HAP-1 (cell line): ENCODE measurements at regions not wholly inside any gene's neighbourhood (a gene's known extent, or its start where the extent isn't known, plus 50 kb on each side); places are given as distances from the start of the nearest gene placed in this dataset.

ENCODE experiments used
- DNase-seq, 2 experiments: peaks; one replicate each; pipeline ENCODE4 v3.0.0-alpha.2; 2016 to 2020; ENCODE audit warnings: low spot score in 2 of 2
- H3K27me3 ChIP-seq: fragments of 250-450 bp; sonication (Bioruptor Pico); 2 replicates; pipeline ENCODE4 v1.5.1; 2020; ENCODE audit warnings: low read depth, mild to moderate bottlenecking, moderate library complexity
- H3K36me3 ChIP-seq: fragments of 250-450 bp; sonication (Bioruptor Pico); replicated peaks from 2 replicates; pipeline ENCODE4 v1.5.1; 2020; ENCODE audit warnings: mild to moderate bottlenecking
- H3K4me1 ChIP-seq: fragments of 250-450 bp; sonication (Bioruptor Pico); 2 replicates; pipeline ENCODE4 v1.5.1; 2020; ENCODE audit warnings: mild to moderate bottlenecking
- H3K4me3 ChIP-seq: fragments of 250-450 bp; sonication (Bioruptor Pico); 2 replicates; pipeline ENCODE4 v1.5.1; 2020; ENCODE audit warnings: mild to moderate bottlenecking, moderate library complexity
- H3K9me3 ChIP-seq: fragments of 250-450 bp; sonication (Bioruptor Pico); 2 replicates; pipeline ENCODE4 v1.5.1; 2020; ENCODE audit warnings: mild to moderate bottlenecking, moderate library complexity
- in situ Hi-C: fragments of 300-500 bp; cut with MboI; formaldehyde crosslinking; loops from 3 replicates; pipeline ENCODE4 v1.14.3; 2020; ENCODE audit warnings: low sequenced_read_pairs, inconsistent platforms, mixed read lengths

DNA sequence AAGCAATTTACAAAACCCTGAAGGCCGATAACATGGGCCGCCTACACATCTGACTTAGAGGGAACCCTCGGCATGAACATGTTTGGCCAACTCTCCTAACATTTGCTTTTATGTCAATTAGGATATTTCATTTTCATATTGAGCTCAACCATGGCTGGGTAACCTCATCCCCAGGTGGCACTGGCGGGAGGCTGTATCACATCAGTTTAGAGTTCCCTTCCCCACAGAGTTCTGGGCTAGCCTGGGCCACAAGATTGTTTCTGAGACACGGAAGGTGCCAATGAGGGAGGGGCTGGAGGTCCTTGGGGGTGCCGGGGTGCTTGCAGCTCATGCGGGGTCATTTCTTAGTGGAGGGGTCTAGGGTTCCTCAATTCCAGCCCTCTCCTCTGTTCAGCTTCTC lies 386.5 kb upstream of the MKI67 start:
- Histone ChIP-seq H3K27me3 (no peaks in the 10 kb centered on the region), H3K4me1 (no peaks in the 10 kb centered on the region), H3K36me3 (no peaks in the 10 kb centered on the region), H3K4me3 (no peak overlapping the region), H3K9me3 (no peaks in the 10 kb centered on the region)
- DNase-seq = no peak
- in situ Hi-C loops = no loop called here

DNA sequence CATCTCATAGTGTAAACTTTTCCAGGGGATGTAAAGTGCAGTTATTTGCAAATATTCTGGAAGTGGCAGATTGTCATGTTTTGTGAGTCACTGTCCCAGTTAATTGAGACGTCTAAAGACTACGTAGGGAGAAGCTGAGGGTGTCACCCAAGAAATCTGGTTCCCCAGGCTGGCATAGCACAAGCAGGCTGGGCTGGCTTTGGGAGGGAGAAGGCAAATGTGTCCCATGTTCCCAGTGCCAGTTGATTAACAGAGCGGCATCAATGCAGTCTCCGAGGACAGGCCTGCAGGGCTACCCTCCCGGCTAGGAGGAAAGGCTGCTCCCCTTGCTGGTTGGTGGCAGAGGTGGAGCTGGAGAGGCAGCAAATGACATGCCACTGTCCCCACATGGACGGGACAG lies 388.3 kb upstream of the MKI67 start:
- Histone ChIP-seq H3K9me3 (no peaks in the 10 kb centered on the region), H3K4me1 (no peaks in the 10 kb centered on the region), H3K4me3 (no peak overlapping the region), H3K27me3 (no peaks in the 10 kb centered on the region), H3K36me3 (no peaks in the 10 kb centered on the region)
- in situ Hi-C loops = no loop called here
- DNase-seq = no peak

DNA sequence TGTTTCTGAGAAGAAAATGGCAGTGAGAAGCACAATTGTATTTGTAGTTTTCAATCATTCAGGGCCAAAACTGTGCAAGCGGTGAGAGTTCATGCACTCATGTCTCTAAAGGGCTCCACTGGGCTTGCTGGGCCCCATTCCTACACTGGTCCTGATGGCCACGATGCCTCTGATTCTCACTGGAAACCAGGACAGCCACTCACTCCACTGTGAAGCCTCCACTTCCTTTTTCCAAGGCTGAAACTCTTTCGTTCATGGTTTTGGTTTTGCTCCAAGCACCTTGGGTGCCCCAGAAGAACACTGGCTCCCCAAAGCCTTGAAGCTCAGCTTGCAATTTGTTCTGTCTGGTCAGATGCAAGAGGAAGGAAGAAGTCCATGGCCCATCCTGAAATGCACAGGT lies 390.0 kb upstream of the MKI67 start:
- Histone ChIP-seq H3K36me3 (no peaks in the 10 kb centered on the region), H3K27me3 (no peaks in the 10 kb centered on the region), H3K9me3 (no peaks in the 10 kb centered on the region), H3K4me3 (no peak overlapping the region), H3K4me1 (no peaks in the 10 kb centered on the region)
- DNase-seq = no peak
- in situ Hi-C loops = no loop called here

DNA sequence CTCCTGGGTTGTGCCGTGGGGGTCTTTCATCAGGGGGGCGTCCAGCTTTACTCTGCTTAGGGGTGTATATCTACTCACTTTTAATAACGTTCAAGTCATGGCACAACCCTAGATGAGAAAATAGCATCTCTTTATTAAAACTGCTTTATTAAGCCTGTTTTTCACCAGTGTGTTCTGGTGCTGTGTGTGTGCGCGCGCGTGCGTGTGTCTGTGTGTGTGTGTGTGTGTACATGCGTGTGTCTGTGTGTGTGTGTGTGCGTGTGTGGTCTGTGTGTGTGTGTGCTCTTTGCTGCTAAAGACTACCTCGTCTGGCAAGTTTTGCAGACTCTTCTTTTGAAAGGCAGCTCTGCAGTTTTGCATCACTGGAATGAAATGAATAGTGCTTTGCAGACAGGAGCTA lies 390.9 kb upstream of the MKI67 start:
- Histone ChIP-seq H3K4me3 (no peak overlapping the region), H3K27me3 (no peaks in the 10 kb centered on the region), H3K36me3 (no peaks in the 10 kb centered on the region), H3K4me1 (no peaks in the 10 kb centered on the region), H3K9me3 (no peaks in the 10 kb centered on the region)
- no peak for DNase-seq
- in situ Hi-C loops = no loop called here

DNA sequence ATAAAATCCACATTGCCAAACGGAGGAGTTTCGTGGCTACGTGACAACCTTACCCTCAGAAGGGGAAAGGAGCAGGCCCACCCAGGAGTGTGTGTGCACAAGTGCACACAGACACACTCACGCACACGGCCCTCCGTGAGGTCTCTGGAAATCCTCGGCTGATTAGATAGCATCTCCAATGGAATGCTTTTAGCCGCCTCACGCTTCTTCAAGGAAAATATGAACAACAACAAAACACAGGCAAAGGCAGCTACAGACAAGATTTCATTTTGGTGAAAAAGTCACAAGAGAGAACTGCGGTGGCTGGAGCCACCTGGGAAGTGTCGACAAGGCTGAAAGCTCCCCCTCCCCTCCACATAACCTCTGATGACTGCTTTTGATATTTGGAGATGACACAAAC lies 391.8 kb upstream of the MKI67 start:
- Histone ChIP-seq H3K36me3 (no peaks in the 10 kb centered on the region), H3K4me1 (no peaks in the 10 kb centered on the region), H3K9me3 (no peaks in the 10 kb centered on the region), H3K27me3 (no peaks in the 10 kb centered on the region), H3K4me3 (no peak overlapping the region)
- no peak for DNase-seq
- in situ Hi-C loops = no loop called here

DNA sequence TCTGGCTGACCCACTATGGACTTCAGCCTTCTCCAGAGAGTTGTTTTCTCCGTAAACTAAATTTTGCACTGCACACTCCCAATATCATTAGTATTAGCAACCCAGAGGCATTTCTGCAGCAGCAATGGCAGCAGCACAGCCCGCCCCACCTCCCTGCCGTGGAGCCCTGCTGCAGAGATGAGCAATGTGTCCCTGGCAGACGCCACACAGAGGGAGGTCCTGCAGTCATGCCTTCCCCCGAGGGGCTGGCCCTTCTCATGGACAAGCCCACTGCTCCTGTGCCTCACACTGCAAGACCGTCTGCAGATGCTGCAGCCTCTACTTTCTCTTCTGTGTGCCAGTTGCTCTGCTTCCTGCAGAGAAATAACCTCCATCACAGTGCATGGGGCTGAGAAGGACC lies 393.4 kb upstream of the MKI67 start:
- H3K4me1 ChIP-seq = no peaks in the 10 kb centered on the region
- in situ Hi-C loops = no loop called here
- H3K27me3 ChIP-seq = no peaks in the 10 kb centered on the region
- no peaks in the 10 kb centered on the region for H3K9me3 ChIP-seq
- no peak for DNase-seq
- no peaks in the 10 kb centered on the region for H3K36me3 ChIP-seq
- H3K4me3 ChIP-seq = no peak overlapping the region

DNA sequence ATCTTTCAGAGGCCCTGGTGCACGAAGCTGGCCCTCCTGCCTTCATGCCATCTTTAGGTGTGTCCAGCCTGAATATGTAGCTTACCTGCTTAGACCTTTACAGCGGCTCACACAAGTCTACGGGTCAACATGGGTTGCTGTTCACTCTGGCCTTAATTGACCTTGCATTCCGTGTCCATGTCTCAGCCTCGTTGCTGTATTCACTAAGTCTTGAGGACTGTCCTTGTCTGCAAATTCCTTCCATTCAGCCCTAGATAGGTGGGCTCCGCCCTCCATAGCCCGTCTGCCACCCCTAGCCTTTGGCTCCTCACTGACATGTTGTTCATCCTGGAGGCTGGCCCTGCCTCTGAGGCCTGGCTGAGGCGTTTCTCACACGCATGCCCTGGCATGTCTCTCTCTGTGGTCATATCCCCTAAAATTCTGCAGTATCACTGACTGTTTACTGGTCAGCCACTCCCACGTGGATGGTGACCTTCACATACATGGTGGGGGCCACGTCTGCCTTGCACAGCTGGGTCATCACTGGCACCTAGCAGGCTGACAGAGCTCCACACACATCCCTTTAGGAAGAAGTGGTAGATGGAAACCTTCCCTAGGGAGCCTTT lies 394.1 kb upstream of the MKI67 start:
- Histone ChIP-seq H3K4me1 (no peaks in the 10 kb centered on the region), H3K9me3 (no peaks in the 10 kb centered on the region), H3K36me3 (no peaks in the 10 kb centered on the region), H3K4me3 (no peak overlapping the region), H3K27me3 (no peaks in the 10 kb centered on the region)
- in situ Hi-C loops = no loop called here
- DNase-seq = no peak

DNA sequence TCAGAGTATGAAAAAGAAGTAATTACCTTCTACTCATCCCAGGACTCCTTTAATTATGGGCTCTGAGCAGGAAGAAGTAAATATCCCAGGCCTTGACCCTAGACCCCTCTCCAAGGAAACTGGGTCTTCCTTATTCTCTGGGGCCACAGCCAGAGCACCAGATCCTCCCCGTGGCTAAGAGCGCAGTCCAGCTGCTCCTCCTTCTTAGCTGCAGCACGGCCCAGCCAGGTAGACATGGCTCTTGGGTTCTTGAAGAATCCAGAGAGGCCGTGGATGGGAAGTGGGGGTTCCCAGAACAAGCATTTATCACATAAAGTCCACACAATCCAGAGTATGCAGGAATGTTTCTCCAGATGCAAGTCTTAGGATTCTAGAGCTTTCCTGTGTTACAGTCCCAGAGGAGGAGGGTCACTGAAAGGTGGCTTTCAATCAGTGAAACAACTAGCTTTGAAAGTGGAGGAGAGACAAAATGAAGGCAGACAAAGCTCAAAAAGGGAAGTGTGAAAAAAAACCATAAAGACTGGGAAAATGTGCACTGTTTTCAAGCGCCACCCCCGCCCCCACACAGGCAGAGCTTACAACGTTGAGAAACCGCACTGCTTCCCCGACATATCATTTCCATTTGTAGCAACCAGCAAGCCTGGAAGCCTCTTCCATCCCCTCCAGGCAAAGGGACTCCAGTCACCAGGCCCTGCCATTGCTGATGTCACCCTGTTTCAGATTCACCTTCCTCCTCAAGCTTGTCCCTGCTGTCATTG lies 396.5 kb upstream of the MKI67 start:
- H3K27me3 ChIP-seq = no peaks in the 10 kb centered on the region

DNA sequence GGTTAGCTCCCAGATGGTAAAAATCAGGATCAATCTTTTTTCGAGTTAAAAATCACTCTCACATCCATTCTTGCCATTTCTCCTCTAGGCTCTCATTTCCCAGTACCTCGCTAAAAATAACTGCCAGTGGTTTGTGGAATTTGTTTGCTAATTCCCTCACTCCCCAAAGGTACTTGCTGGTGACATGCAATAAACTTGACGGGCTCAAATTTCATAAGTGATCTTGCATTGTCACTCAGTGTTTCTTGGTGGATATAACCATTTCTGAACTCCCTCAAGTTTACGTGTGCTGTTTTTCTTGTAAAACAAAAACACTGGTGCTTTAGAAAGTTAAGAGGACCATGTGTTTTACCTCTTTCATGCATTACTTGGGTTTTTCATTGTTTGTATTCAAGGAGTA lies 399.2 kb upstream of the MKI67 start:
- H3K27me3 ChIP-seq = no peaks in the 10 kb centered on the region

More for the DNA sequence above, 396.5 kb upstream of the MKI67 start:
- in situ Hi-C loops = no loop called here
- no peak overlapping the region for H3K4me3 ChIP-seq
- H3K9me3 ChIP-seq = no peaks in the 10 kb centered on the region
- no peak for DNase-seq
- H3K4me1 ChIP-seq = no peaks in the 10 kb centered on the region
- H3K36me3 ChIP-seq = no peaks in the 10 kb centered on the region

DNA sequence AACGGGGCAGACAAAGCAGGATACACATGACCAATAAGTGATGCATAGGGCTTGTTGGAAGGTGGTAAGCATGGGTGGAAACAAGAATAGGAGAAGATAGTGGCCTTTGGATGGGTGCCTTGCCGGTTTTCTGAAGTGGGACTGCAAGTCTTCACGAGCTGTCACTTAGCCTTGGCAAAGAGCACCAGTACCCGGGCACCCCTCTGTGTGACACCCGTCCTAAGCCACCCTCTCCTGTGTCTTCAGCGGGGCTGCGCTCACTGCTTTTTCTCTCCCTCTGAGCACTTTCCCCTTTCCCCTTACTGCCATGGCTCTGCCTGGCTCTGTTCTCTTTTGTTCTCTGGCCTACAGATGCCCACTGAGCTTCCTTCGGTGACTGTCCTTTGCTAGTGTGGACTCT lies 399.7 kb upstream of the MKI67 start:
- DNase-seq = no peak
- in situ Hi-C loops = no loop called here
- no peaks in the 10 kb centered on the region for H3K9me3 ChIP-seq

More for the DNA sequence above, 399.2 kb upstream of the MKI67 start:
- in situ Hi-C loops = no loop called here
- DNase-seq = no peak
- Histone ChIP-seq H3K4me1 (no peaks in the 10 kb centered on the region), H3K4me3 (no peak overlapping the region), H3K9me3 (no peaks in the 10 kb centered on the region), H3K36me3 (no peaks in the 10 kb centered on the region)

DNA sequence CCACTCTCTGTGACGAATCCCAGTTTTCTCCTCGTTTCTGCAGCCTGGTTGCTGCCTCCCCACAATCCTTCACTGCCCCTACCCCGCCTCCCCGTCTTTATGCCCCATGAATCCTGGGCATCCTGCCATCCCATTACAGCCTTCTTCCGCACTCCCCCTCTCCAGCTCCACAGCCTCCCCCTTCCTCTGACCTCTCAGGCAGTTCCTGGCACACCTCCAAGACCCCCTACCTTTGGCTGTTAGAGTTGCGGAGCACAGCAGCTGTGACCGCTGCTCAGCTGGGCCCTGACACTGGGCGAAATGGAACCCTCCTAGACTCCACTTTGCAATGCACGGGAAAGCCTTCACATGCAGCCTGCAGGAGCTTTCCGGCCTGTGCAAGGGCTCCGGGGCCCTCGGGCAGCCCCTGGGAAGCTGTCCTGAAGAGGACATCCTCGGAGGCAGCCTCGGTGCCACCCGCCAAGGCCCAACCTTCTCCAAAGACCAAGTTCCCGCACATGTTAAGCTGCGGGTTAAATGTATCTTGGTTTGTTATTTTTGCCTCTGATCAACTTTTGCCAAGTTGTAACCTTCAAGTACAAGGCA lies 400.7 kb upstream of the MKI67 start:
- Histone ChIP-seq H3K36me3 (no peaks in the 10 kb centered on the region), H3K4me3 (no peak overlapping the region), H3K27me3 (no peaks in the 10 kb centered on the region), H3K9me3 (no peaks in the 10 kb centered on the region), H3K4me1 (no peaks in the 10 kb centered on the region)
- no peak for DNase-seq
- in situ Hi-C loops = no loop called here

More for the DNA sequence above, 399.7 kb upstream of the MKI67 start:
- Histone ChIP-seq H3K27me3 (no peaks in the 10 kb centered on the region), H3K36me3 (no peaks in the 10 kb centered on the region), H3K4me1 (no peaks in the 10 kb centered on the region), H3K4me3 (no peak overlapping the region)

DNA sequence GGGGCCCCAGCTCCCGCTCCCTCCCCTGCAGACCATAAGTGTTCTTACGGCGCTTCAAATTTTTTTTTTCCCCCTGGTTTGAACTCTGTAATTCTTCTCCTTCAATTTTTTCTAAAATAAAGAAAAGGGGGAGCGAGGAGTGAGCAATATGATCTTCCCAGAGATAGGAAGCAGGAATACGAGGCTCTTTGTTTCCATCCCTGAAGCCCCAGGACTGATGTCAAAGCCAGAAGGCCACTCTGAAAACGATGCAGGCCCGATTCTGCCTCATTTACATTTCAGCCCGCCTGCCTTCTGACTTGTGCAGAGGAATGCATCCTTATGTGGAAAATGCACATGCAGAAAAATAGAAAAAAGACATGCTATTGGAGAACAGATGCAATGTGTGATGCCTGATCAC lies 401.5 kb upstream of the MKI67 start:
- Histone ChIP-seq H3K9me3 (no peaks in the 10 kb centered on the region), H3K36me3 (no peaks in the 10 kb centered on the region), H3K27me3 (no peaks in the 10 kb centered on the region), H3K4me3 (no peak overlapping the region), H3K4me1 (no peaks in the 10 kb centered on the region)
- DNase-seq = no peak
- in situ Hi-C loops = no loop called here

DNA sequence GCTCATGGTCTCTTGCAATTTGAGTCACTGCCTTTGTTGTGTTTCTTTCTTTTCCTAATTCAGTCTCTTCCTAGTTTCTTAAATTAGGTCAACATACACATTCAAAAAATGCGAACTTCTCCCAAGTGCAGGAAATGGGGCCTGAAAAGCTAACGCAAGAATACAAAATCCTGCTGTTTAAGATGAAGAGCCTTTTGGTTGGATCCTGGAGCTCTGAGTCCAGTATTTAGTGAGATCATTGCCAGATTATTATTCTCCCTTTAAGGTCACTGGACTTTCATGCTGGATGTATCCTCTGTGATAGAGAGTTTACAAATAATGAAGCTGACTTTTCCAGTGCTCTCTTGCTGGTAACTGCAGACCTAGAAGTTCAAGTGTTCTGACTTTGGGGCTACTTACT lies 401.9 kb upstream of the MKI67 start:
- no peaks in the 10 kb centered on the region for H3K9me3 ChIP-seq
- in situ Hi-C loops = no loop called here
- H3K4me3 ChIP-seq = no peak overlapping the region
- no peaks in the 10 kb centered on the region for H3K36me3 ChIP-seq
- H3K4me1 ChIP-seq = no peaks in the 10 kb centered on the region
- no peaks in the 10 kb centered on the region for H3K27me3 ChIP-seq
- DNase-seq = no peak

DNA sequence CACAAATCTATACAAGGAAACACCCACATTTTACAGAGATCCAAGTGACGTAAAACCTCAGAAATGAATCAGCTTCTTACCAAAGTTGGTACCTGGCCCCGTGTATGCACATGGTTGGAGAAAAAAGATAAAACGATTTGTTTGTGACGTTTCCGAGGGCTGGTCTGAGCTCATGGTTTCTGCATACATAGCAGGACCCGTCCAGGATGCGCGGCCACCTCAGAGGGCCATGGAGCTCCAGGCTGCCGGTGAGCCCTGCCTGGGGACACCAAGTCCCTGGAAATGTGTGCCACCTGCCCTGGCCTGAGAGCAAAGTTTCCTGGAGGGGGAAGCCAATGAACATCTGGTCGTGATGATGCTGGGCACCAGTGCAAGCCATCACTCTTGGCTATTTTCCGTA lies 402.6 kb upstream of the MKI67 start:
- DNase-seq = no peak
- Histone ChIP-seq H3K4me1 (no peaks in the 10 kb centered on the region), H3K27me3 (no peaks in the 10 kb centered on the region), H3K36me3 (no peaks in the 10 kb centered on the region), H3K4me3 (no peak overlapping the region), H3K9me3 (no peaks in the 10 kb centered on the region)
- in situ Hi-C loops = no loop called here
